ENCODE measurements at regions not wholly inside any gene's neighbourhood (a gene's known extent, or its start where the extent isn't known, plus 50 kb on each side); places are given as distances from the start of the nearest gene placed in this dataset.

DNA sequence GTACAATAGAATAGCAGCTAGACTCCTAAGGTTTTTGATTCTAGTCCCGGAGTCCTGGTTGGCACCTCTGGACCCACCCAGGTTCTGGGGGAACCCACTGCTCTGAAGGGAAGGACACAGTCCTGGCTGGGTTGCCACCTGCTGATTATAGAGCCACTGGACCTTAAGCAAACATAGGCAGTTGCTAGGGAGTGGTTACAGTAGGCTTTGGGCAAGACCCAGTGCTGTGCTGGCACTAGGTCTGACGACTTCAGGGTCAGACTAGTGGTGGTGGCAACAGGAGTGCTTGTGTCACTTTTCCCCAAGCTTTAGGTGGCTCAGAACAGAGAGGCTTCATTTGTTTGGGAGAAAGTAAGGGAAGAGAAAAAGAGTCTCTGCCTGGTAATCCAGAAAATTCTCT is 109.8 kb upstream of the C3orf80 start:
- DNase-seq (no peak), ATAC-seq (ENCODE audit: low read depth) (no peak)
- no peak overlapping the region for H3K27ac Mint-ChIP-seq
- intact Hi-C loops (cut with micrococcal nuclease): no loop called here
- H3K27me3 Mint-ChIP-seq: peaks cover 11% of the 10 kb centered on the region
- H3K36me3 Mint-ChIP-seq (ENCODE audit: low read depth): no peaks in the 10 kb centered on the region
- CTCF ChIA-PET: no interaction called here
- POLR2A ChIA-PET: no interaction called here
- H3K4me1 Mint-ChIP-seq: no peaks in the 10 kb centered on the region
- H3K4me3 Mint-ChIP-seq: no peak overlapping the region
- TF ChIP-seq, protein P1, sequence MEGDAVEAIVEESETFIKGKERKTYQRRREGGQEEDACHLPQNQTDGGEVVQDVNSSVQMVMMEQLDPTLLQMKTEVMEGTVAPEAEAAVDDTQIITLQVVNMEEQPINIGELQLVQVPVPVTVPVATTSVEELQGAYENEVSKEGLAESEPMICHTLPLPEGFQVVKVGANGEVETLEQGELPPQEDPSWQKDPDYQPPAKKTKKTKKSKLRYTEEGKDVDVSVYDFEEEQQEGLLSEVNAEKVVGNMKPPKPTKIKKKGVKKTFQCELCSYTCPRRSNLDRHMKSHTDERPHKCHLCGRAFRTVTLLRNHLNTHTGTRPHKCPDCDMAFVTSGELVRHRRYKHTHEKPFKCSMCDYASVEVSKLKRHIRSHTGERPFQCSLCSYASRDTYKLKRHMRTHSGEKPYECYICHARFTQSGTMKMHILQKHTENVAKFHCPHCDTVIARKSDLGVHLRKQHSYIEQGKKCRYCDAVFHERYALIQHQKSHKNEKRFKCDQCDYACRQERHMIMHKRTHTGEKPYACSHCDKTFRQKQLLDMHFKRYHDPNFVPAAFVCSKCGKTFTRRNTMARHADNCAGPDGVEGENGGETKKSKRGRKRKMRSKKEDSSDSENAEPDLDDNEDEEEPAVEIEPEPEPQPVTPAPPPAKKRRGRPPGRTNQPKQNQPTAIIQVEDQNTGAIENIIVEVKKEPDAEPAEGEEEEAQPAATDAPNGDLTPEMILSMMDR (IDR thresholded peaks at IDR 0.05): no peak
- H3K9me3 Mint-ChIP-seq: peaks cover 2% of the 10 kb centered on the region

- ChIA-PET CTCF (no interaction called here), POLR2A (no interaction called here)
- ATAC-seq (ENCODE audit: low read depth) (no peak), DNase-seq (no peak)
- H3K4me1 Mint-ChIP-seq: peaks cover 1% of the 10 kb centered on the region
- intact Hi-C loops (cut with micrococcal nuclease): no loop called here
- no peak overlapping the region for H3K27ac Mint-ChIP-seq
- no peaks in the 10 kb centered on the region for H3K27me3 Mint-ChIP-seq
- TF ChIP-seq, protein P1 (IDR thresholded peaks at IDR 0.05): no peak
- no peak overlapping the region for H3K4me3 Mint-ChIP-seq
- H3K36me3 Mint-ChIP-seq (ENCODE audit: low read depth): no peaks in the 10 kb centered on the region
- H3K9me3 Mint-ChIP-seq: no peaks in the 10 kb centered on the region
Observed at GRCh38 chr3:160124224-160124623, 101.0 kb upstream of the C3orf80 start.

DNA sequence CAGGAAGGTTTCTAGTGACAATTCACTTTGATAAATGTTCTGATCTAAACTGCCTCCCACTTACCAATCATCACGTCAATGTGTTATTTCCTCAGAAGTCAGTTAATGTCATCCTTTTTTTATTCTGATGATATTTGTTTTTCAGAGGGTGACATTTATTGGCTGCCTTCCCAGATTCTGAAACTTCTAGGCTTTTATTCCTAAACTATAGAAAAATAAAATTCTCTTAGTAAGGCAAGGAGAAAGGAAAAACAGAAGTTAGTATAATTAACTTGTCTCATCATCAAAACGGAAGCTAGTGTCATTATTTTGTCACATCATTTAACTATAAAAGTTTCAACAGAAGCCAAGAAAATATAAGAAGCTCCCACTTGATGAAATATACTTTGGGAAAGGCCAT is 100.0 kb upstream of the C3orf80 start:
- H3K9me3 Mint-ChIP-seq: no peaks in the 10 kb centered on the region
- ATAC-seq (ENCODE audit: low read depth) (no peak), DNase-seq (no peak)
- ChIA-PET POLR2A (no interaction called here), CTCF (no interaction called here)
- TF ChIP-seq, protein P1 (IDR thresholded peaks at IDR 0.05): no peak
- no peak overlapping the region for H3K27ac Mint-ChIP-seq
- no peak overlapping the region for H3K4me3 Mint-ChIP-seq
- no peaks in the 10 kb centered on the region for H3K27me3 Mint-ChIP-seq
- no peaks in the 10 kb centered on the region for H3K36me3 Mint-ChIP-seq (ENCODE audit: low read depth)
- peaks cover 12% of the 10 kb centered on the region for H3K4me1 Mint-ChIP-seq
- intact Hi-C loops (cut with micrococcal nuclease): no loop called here

GRCh38 chr3:160126051-160126450 is 99.2 kb upstream of the C3orf80 start:
- ATAC-seq (ENCODE audit: low read depth) (no peak), DNase-seq (no peak)
- Mint-ChIP-seq H3K27me3 (no peaks in the 10 kb centered on the region), H3K9me3 (no peaks in the 10 kb centered on the region), H3K4me3 (no peak overlapping the region), H3K4me1 (peaks cover 13% of the 10 kb centered on the region), H3K36me3 (ENCODE audit: low read depth) (no peaks in the 10 kb centered on the region), H3K27ac (no peak overlapping the region)
- TF ChIP-seq, protein P1 (IDR thresholded peaks at IDR 0.05): no peak
- CTCF ChIA-PET: no interaction called here
- POLR2A ChIA-PET: no interaction called here
- intact Hi-C loops (cut with micrococcal nuclease): no loop called here

GRCh38 chr3:160126761-160127160 is 98.5 kb upstream of the C3orf80 start:
- DNase-seq (no peak), ATAC-seq (ENCODE audit: low read depth) (no peak)
- TF ChIP-seq, protein P1 (IDR thresholded peaks at IDR 0.05): no peak
- CTCF ChIA-PET: no interaction called here
- no peak overlapping the region for H3K4me3 Mint-ChIP-seq
- H3K4me1 Mint-ChIP-seq: peaks cover 13% of the 10 kb centered on the region
- no peaks in the 10 kb centered on the region for H3K36me3 Mint-ChIP-seq (ENCODE audit: low read depth)
- POLR2A ChIA-PET: no interaction called here
- no peaks in the 10 kb centered on the region for H3K27me3 Mint-ChIP-seq
- intact Hi-C loops (cut with micrococcal nuclease): no loop called here
- H3K27ac Mint-ChIP-seq: no peak overlapping the region
- H3K9me3 Mint-ChIP-seq: no peaks in the 10 kb centered on the region
